PC-9 (cell line): ENCODE measurements at regions not wholly inside any gene's neighbourhood (a gene's known extent, or its start where the extent isn't known, plus 50 kb on each side); places are given as distances from the start of the nearest gene placed in this dataset.

ENCODE experiments used
- BruUV-seq: library from RNA; stranded (reverse); fragments of 400-500 nt; replicated peaks from 2 replicates; lab custom pipeline; 2021; lab: Mats Ljungman, UMichigan
- CTCF ChIA-PET: fragments of 300-600 bp; sonication (Branson Sonifier 250); formaldehyde crosslinking; loops from one replicate; lab custom pipeline; 2022; ENCODE audit warnings: antibody characterized with exemption; lab: Charles Lee
- POLR2A ChIA-PET: fragments of 300-600 bp; sonication (Branson Sonifier 250); formaldehyde crosslinking; loops from one replicate; lab custom pipeline; 2022; ENCODE audit warnings: antibody characterized with exemption; ENCODE audit not compliant: unreplicated experiment; lab: Charles Lee
- DNase-seq, 2 experiments: peaks; one replicate each; pipeline versions ENCODE4 v3.0.0 to v3.0.0-alpha.2; 2015 to 2022; ENCODE audit warnings: mixed read lengths in 1 of 2
- H2AFZ ChIP-seq: fragments of 200-600 bp; sonication (generic); 2 replicates; pipeline ENCODE4 v1.8.1; 2017; ENCODE audit warnings: antibody characterized with exemption
- H3F3A ChIP-seq: fragments of 200-600 bp; sonication (generic); 2 replicates; pipeline ENCODE4 v1.8.1; 2017; ENCODE audit warnings: antibody characterized with exemption, mild to moderate bottlenecking, low read depth; ENCODE audit not compliant: insufficient read depth
- H3K27ac ChIP-seq: fragments of 200-600 bp; sonication (generic); 2 replicates; pipeline ENCODE4 v1.6.1; 2016; ENCODE audit warnings: mixed run types
- H3K27me3 ChIP-seq: fragments of 200-600 bp; sonication (generic); 2 replicates; pipeline ENCODE4 v1.6.1; 2016; ENCODE audit warnings: low read depth, mixed run types; ENCODE audit not compliant: insufficient read depth
- H3K36me3 ChIP-seq: fragments of 200-600 bp; sonication (generic); 2 replicates; pipeline ENCODE4 v1.6.1; 2016; ENCODE audit warnings: low read depth, mixed run types
- H3K4me1 ChIP-seq: fragments of 200-600 bp; sonication (generic); replicated peaks from 2 replicates; pipeline ENCODE4 v1.6.1; 2016; ENCODE audit warnings: mixed run types; ENCODE audit not compliant: insufficient read depth
- H3K4me2 ChIP-seq: fragments of 200-600 bp; sonication (generic); 2 replicates; pipeline ENCODE4 v1.6.1; 2017; ENCODE audit warnings: mixed run types
- H3K4me3 ChIP-seq: fragments of 200-600 bp; sonication (generic); 2 replicates; pipeline ENCODE4 v1.6.1; 2016; ENCODE audit warnings: mixed run types
- H3K79me2 ChIP-seq: fragments of 200-600 bp; sonication (generic); 2 replicates; pipeline ENCODE4 v1.6.1; 2017; ENCODE audit warnings: low read depth, mixed run types
- H3K9me2 ChIP-seq: fragments of 200-600 bp; sonication (generic); 2 replicates; pipeline ENCODE4 v1.8.1; 2017; ENCODE audit warnings: mild to moderate bottlenecking; ENCODE audit not compliant: insufficient read depth
- H3K9me3 ChIP-seq: fragments of 200-600 bp; sonication (generic); 2 replicates; pipeline ENCODE4 v1.8.1; 2016; ENCODE audit warnings: low read depth; ENCODE audit not compliant: insufficient read depth
- H4K20me1 ChIP-seq: fragments of 200-600 bp; sonication (generic); 2 replicates; pipeline ENCODE4 v1.8.1; 2017; ENCODE audit not compliant: insufficient read depth
- EZH2 ChIP-seq: fragments of 200-600 bp; sonication (generic); IDR thresholded peaks from 2 replicates; pipeline ENCODE4 v1.8.0; 2017; ENCODE audit warnings: antibody characterized with exemption, low read depth
- intact Hi-C: fragments of 100-400 bp; cut with micrococcal nuclease; formaldehyde crosslinking; loops from one replicate; pipeline ENCODE4 v1.10.0; 2022; ENCODE audit not compliant: unreplicated experiment
- TF ChIP-seq, protein P1 (sequence below): fragments of 200-600 bp; sonication (generic); conservative IDR thresholded peaks from 2 replicates; pipeline ENCODE4 v1.6.1; 2017; ENCODE audit warnings: mixed run types, antibody characterized with exemption, mild to moderate bottlenecking, moderate library complexity

DNA sequence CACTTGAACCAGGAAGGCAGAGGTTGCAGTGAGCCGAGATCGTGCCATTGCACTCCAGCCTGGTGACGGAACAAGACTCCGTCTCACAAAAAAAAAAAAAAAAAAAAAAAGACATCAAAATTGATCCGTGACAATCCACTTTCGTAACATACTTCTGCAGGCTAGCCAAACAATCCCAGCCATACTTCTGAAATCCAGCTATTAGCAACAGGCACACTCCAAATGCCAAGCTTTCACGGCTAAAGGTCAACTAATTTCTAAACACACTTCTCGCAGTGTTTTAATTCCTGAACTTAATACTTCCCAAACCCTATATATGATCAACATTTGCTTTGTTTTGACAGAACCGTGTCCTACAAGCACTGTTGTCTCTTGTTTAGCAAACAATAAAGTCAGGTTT is 411.3 kb upstream of the RUNX1 start:
- ChIA-PET CTCF (no interaction called here), POLR2A (no interaction called here)
- Histone ChIP-seq H3K9me3 (no peaks in the 10 kb centered on the region), H3K79me2 (no peaks in the 10 kb centered on the region), H2AFZ (no peak overlapping the region), H3K27me3 (no peaks in the 10 kb centered on the region), H3K27ac (no peak overlapping the region), H4K20me1 (no peaks in the 10 kb centered on the region), H3F3A (no peaks in the 10 kb centered on the region), H3K4me3 (no peak overlapping the region), H3K4me1 (no peaks in the 10 kb centered on the region), H3K36me3 (no peaks in the 10 kb centered on the region), H3K4me2 (no peak overlapping the region), H3K9me2 (no peaks in the 10 kb centered on the region)
- DNase-seq: no peak
- no TSS peak for BruUV-seq
- intact Hi-C loops: no loop called here
- TF ChIP-seq, protein P1, sequence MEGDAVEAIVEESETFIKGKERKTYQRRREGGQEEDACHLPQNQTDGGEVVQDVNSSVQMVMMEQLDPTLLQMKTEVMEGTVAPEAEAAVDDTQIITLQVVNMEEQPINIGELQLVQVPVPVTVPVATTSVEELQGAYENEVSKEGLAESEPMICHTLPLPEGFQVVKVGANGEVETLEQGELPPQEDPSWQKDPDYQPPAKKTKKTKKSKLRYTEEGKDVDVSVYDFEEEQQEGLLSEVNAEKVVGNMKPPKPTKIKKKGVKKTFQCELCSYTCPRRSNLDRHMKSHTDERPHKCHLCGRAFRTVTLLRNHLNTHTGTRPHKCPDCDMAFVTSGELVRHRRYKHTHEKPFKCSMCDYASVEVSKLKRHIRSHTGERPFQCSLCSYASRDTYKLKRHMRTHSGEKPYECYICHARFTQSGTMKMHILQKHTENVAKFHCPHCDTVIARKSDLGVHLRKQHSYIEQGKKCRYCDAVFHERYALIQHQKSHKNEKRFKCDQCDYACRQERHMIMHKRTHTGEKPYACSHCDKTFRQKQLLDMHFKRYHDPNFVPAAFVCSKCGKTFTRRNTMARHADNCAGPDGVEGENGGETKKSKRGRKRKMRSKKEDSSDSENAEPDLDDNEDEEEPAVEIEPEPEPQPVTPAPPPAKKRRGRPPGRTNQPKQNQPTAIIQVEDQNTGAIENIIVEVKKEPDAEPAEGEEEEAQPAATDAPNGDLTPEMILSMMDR: no peak
- TF ChIP-seq EZH2: no peak

DNA sequence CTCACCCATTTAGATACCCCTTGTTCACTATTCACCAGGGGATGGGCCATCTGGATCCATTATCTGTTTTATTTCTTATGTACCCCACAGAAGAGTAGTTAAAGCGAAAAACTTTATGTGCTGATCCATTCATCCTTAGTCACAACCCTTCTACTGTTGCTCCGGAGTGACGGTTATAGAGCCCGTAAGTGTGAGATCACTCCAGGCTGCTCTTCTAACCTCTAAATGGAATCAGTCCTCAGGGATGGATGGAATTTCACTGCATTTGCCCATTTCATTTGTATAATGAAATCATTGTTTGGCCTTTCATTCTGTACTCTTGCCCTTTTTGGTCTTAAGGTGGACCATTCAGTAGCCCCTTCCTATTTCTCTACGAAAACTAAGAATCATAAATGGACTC is 409.3 kb upstream of the RUNX1 start:
- no TSS peak for BruUV-seq
- ChIA-PET CTCF (no interaction called here), POLR2A (no interaction called here)
- Histone ChIP-seq H3K4me1 (no peaks in the 10 kb centered on the region), H2AFZ (no peak overlapping the region), H3K27me3 (no peaks in the 10 kb centered on the region), H3K79me2 (no peaks in the 10 kb centered on the region), H3K9me3 (no peaks in the 10 kb centered on the region), H4K20me1 (no peaks in the 10 kb centered on the region), H3K4me3 (no peak overlapping the region), H3F3A (no peaks in the 10 kb centered on the region), H3K9me2 (no peaks in the 10 kb centered on the region), H3K27ac (no peak overlapping the region), H3K36me3 (no peaks in the 10 kb centered on the region), H3K4me2 (no peak overlapping the region)
- intact Hi-C loops: no loop called here
- DNase-seq: no peak
- TF ChIP-seq, protein P1: no peak
- TF ChIP-seq EZH2: no peak

DNA sequence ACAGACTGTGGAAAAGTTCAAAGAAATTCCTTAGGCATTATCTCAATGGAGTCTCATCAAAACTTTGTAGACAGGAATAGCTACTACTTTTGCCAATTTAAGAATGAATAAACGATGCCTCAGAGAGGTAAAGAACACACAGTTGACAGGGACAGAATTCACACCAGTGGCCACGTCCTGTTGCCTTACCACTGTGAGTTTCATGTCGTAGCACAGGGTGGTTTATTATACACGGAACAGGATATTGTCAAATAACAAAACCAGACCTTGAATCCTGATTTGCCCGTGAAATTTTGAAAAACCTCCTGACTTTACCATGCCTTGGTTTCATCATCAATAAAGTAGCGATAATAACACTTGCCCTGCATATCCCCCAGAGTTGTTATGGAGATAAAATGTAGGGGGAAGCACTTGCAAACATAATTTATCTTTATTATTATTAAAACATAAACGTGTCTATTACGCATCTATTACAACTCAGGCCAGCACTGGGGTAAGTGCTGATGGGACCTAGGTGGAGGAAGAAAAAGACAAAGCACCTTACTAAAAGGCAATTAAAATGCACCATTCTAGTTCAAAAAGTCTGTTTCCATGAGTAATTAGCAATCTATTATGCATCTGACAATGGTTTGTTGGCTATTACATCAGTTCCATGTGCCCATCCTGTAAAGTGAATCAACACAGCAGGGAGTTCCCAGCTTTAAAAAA is 408.1 kb upstream of the RUNX1 start:
- Histone ChIP-seq H3K9me3 (no peaks in the 10 kb centered on the region), H3K4me1 (no peaks in the 10 kb centered on the region), H2AFZ (no peak overlapping the region), H3K79me2 (no peaks in the 10 kb centered on the region), H4K20me1 (no peaks in the 10 kb centered on the region), H3K4me3 (no peak overlapping the region), H3K27me3 (no peaks in the 10 kb centered on the region), H3K9me2 (no peaks in the 10 kb centered on the region), H3K27ac (no peak overlapping the region), H3K4me2 (no peak overlapping the region), H3K36me3 (no peaks in the 10 kb centered on the region), H3F3A (no peaks in the 10 kb centered on the region)
- intact Hi-C loops: no loop called here
- POLR2A ChIA-PET: no interaction called here
- no peak for DNase-seq
- BruUV-seq: no TSS peak
- TF ChIP-seq, protein P1: no peak
- no peak for TF ChIP-seq EZH2
- CTCF ChIA-PET: no interaction called here
